Heart left ventricle (tissue), 13 donors: ENCODE measurements at regions not wholly inside any gene's neighbourhood (a gene's known extent, or its start where the extent isn't known, plus 50 kb on each side); places are given as distances from the start of the nearest gene placed in this dataset.
"Not testable (repeated sequence)": the region's sequence is repeated elsewhere in the genome, so short reads cannot be mapped to it uniquely, and the experiment has no call there.

ENCODE experiments used
- POLR2A ChIP-seq, 2 donors: fragments of 450-650 bp; IDR thresholded peaks; one replicate each; pipeline ENCODE4 v1.6.1; 2017; ENCODE audit warnings: antibody characterized with exemption in 2 of 2, mild to moderate bottlenecking in 2 of 2, moderate library complexity in 2 of 2
- TF ChIP-seq, protein P1 (sequence below), 12 donors: fragments of 200-600 bp; sonication (generic) in 4 of 12; IDR thresholded peaks; one replicate each; pipeline versions ENCODE4 v1.5.0 to v1.8.0; 2018 to 2022; ENCODE audit warnings: antibody characterized with exemption in 12 of 12, mild to moderate bottlenecking in 5 of 12
- donor health status: ischemic (EF 13 %, LVEDD 7.1; RV severe dilation, severe dysfunction).
- donor health status: DM: no; HTN: yes; CAD: no.
- donor health status: DM: no; HTN: no; CAD: no.
- donor health status: ischemic (EF 25% LVEDD 6.9; RV normal size, moderate dysfunction).
- donor health status: ischemic (EF 25% LVEDD 5.7; RV mildly dilated, moderate dysfunction).
- donor health status: ischemic (EF 35%, LVEDD 5.7; RV mildly dilated, moderate dysfunction).
- donor health status: nonischemic (EF 11% LVEDD 7.7; RV severe dilation, severe dysfunction).
- donor health status: DM: yes; HTN: yes; CAD: no.
- donor health status: PGD.
- donor health status: ischemic (EF 29% LVEDD 5.4; RV normal size, mild dysfunction).
- donor health status: nonischemic (EF 23%, LVEDD 6.1; RV moderate dilation, normal function).

DNA sequence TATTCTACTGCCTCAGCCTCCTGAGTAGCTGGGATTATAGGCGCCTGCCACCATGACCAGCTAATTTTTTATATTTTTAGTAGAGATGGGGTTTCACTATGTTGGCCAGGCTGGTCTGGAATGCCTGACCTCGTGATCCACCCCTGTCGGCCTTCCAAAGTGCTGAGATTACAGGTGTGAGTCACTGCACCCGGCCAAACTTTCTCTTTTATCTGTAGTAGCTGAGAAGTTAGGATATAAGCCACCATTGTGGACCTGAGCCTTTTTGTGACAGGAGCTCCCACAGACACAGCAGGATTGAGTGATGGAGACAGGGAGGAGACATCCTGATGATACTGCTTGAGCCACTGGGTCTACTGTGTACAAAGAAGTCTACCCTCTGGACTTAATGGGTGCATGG lies 53.5 kb upstream of the LARP1 start:
- TF ChIP-seq, protein P1, sequence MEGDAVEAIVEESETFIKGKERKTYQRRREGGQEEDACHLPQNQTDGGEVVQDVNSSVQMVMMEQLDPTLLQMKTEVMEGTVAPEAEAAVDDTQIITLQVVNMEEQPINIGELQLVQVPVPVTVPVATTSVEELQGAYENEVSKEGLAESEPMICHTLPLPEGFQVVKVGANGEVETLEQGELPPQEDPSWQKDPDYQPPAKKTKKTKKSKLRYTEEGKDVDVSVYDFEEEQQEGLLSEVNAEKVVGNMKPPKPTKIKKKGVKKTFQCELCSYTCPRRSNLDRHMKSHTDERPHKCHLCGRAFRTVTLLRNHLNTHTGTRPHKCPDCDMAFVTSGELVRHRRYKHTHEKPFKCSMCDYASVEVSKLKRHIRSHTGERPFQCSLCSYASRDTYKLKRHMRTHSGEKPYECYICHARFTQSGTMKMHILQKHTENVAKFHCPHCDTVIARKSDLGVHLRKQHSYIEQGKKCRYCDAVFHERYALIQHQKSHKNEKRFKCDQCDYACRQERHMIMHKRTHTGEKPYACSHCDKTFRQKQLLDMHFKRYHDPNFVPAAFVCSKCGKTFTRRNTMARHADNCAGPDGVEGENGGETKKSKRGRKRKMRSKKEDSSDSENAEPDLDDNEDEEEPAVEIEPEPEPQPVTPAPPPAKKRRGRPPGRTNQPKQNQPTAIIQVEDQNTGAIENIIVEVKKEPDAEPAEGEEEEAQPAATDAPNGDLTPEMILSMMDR (IDR thresholded peaks at IDR 0.05) = not testable (repeated sequence)
- not testable (repeated sequence) for TF ChIP-seq POLR2A (IDR thresholded peaks at IDR 0.05)
